Trophoblast cell (in vitro differentiated cells and primary cell): ENCODE measurements at regions not wholly inside any gene's neighbourhood (a gene's known extent, or its start where the extent isn't known, plus 50 kb on each side); places are given as distances from the start of the nearest gene placed in this dataset.

ENCODE experiments used
- DNase-seq, 2 donors: peaks; one replicate each; pipeline ENCODE4 v3.0.0-alpha.2; 2016
- H2AFZ ChIP-seq: 2 replicates; pipeline ENCODE4 v1.6.1; 2013; ENCODE audit warnings: low read length, moderate library complexity, mild to moderate bottlenecking; ENCODE audit not compliant: insufficient read depth, poor library complexity
- H2AK5ac ChIP-seq: 2 replicates; pipeline ENCODE4 v1.6.1; 2013; ENCODE audit warnings: mild to moderate bottlenecking, low read length
- H2BK120ac ChIP-seq: 2 replicates; pipeline ENCODE4 v1.6.1; 2013; ENCODE audit warnings: low read length, mild to moderate bottlenecking, moderate library complexity; ENCODE audit not compliant: insufficient read depth, poor library complexity
- H2BK12ac ChIP-seq: 2 replicates; pipeline ENCODE4 v1.6.1; 2013; ENCODE audit warnings: mild to moderate bottlenecking, low read length, moderate library complexity
- H2BK5ac ChIP-seq: 2 replicates; pipeline ENCODE4 v1.6.1; 2013; ENCODE audit warnings: low read length, low read depth, moderate library complexity, mild to moderate bottlenecking; ENCODE audit not compliant: poor library complexity
- H3K14ac ChIP-seq: 2 replicates; pipeline ENCODE4 v1.6.1; 2013; ENCODE audit warnings: mild to moderate bottlenecking, low read length
- H3K18ac ChIP-seq: 2 replicates; pipeline ENCODE4 v1.6.1; 2013; ENCODE audit warnings: mild to moderate bottlenecking, low read length
- H3K23ac ChIP-seq: 2 replicates; pipeline ENCODE4 v1.6.1; 2013; ENCODE audit warnings: low read length
- H3K27ac ChIP-seq: 2 replicates; pipeline ENCODE4 v1.5.1; 2013; ENCODE audit warnings: low read depth, mild to moderate bottlenecking, inconsistent platforms, low read length, moderate library complexity
- H3K27me3 ChIP-seq: 2 replicates; pipeline ENCODE4 v1.6.1; 2013; ENCODE audit warnings: inconsistent platforms, mild to moderate bottlenecking, low read length, moderate library complexity; ENCODE audit not compliant: insufficient read depth
- H3K36me3 ChIP-seq, 2 experiments: 1 replicate in 1 of 2; 2 replicates in 1 of 2; pipeline ENCODE4 v1.6.1; 2013; ENCODE audit warnings: low read length in 2 of 2, mild to moderate bottlenecking in 2 of 2, moderate library complexity in 1 of 2; ENCODE audit not compliant: insufficient read depth in 2 of 2, control insufficient read depth in 1 of 2
- H3K4ac ChIP-seq: 2 replicates; pipeline ENCODE4 v1.6.1; 2013; ENCODE audit warnings: low read depth, mild to moderate bottlenecking, low read length, moderate library complexity
- H3K4me1 ChIP-seq, 2 experiments: 1 replicate in 1 of 2; 2 replicates in 1 of 2; pipeline ENCODE4 v1.6.1; 2013; ENCODE audit warnings: low read length in 2 of 2, mild to moderate bottlenecking in 2 of 2, moderate library complexity in 1 of 2; ENCODE audit not compliant: insufficient read depth in 2 of 2, control insufficient read depth in 1 of 2
- H3K4me2 ChIP-seq: 2 replicates; pipeline ENCODE4 v1.6.1; 2013; ENCODE audit warnings: inconsistent platforms, mild to moderate bottlenecking, low read length, moderate library complexity
- H3K4me3 ChIP-seq: 2 replicates; pipeline ENCODE4 v1.5.1; 2013; ENCODE audit warnings: mild to moderate bottlenecking, low read depth, low read length, inconsistent platforms
- H3K79me1 ChIP-seq: one replicate; pipeline ENCODE4 v1.6.1; 2013; ENCODE audit warnings: low read length
- H3K79me2 ChIP-seq: 2 replicates; pipeline ENCODE4 v1.6.1; 2013; ENCODE audit warnings: low read length, mild to moderate bottlenecking; ENCODE audit not compliant: control insufficient read depth, insufficient read depth, poor library complexity
- H3K9ac ChIP-seq: 2 replicates; pipeline ENCODE4 v1.6.1; 2013; ENCODE audit warnings: mild to moderate bottlenecking, low read length
- H3K9me3 ChIP-seq: 2 replicates; pipeline ENCODE4 v1.6.1; 2013; ENCODE audit warnings: low read depth, mild to moderate bottlenecking, control low read depth, inconsistent platforms, low read length; ENCODE audit not compliant: insufficient read depth
- H4K12ac ChIP-seq: 2 replicates; pipeline ENCODE4 v1.6.1; 2013; ENCODE audit warnings: low read depth, mild to moderate bottlenecking, low read length, moderate library complexity
- H4K8ac ChIP-seq: 2 replicates; pipeline ENCODE4 v1.6.1; 2013; ENCODE audit warnings: low read depth, mild to moderate bottlenecking, low read length, moderate library complexity
- H4K91ac ChIP-seq: one replicate; pipeline ENCODE4 v1.6.1; 2013; ENCODE audit warnings: low read depth, mild to moderate bottlenecking, low read length, moderate library complexity
- WGBS: extraction: QIAGEN DNeasy Blood & Tissue Kit; methylation state at CpG from one replicate; pipeline ENCODE4 v1.1.7; 2013; ENCODE audit warnings: missing lambda C conversion rate; ENCODE audit not compliant: insufficient read length, insufficient coverage; ENCODE audit errors: extremely low coverage; 5-methylcytosine and 5-hydroxymethylcytosine counted together

- Histone ChIP-seq H2AK5ac (no peak overlapping the region), H2BK5ac (no peak overlapping the region), H3K79me2 (no peaks in the 10 kb centered on the region), H3K4me3 (no peak overlapping the region), H3K23ac (no peak overlapping the region), H3K36me3 (no peaks in the 10 kb centered on the region), H3K18ac (no peak overlapping the region), H2AFZ (no peak overlapping the region), H4K12ac (no peak overlapping the region), H4K8ac (no peak overlapping the region), H3K9me3 (peaks cover 5% of the 10 kb centered on the region), H3K4me2 (no peak overlapping the region), H3K27me3 (no peaks in the 10 kb centered on the region), H3K9ac (no peak overlapping the region), H3K79me1 (no peaks in the 10 kb centered on the region), H3K4me1 (no peaks in the 10 kb centered on the region), H4K91ac (no peak overlapping the region), H2BK12ac (no peak overlapping the region), H3K27ac (no peak overlapping the region), H2BK120ac (no peak overlapping the region), H3K4ac (no peak overlapping the region), H3K14ac (no peak overlapping the region)
- no CpG with 5 or more reads among the region's 1 CpG for WGBS
- no peak for DNase-seq
Observed at GRCh38 chr12:28905220-28905955, 243.7 kb upstream of the FAR2 start.

- Histone ChIP-seq H3K23ac (no peak overlapping the region), H3K4ac (no peak overlapping the region), H3K36me3 (no peaks in the 10 kb centered on the region), H3K18ac (no peak overlapping the region), H4K12ac (no peak overlapping the region), H4K91ac (no peak overlapping the region), H3K14ac (no peak overlapping the region), H3K4me2 (no peak overlapping the region), H3K27ac (no peak overlapping the region), H2BK120ac (no peak overlapping the region), H3K9me3 (peaks cover 3% of the 10 kb centered on the region), H3K9ac (no peak overlapping the region), H2AFZ (no peak overlapping the region), H3K4me3 (no peak overlapping the region), H2BK5ac (no peak overlapping the region), H3K27me3 (no peaks in the 10 kb centered on the region), H3K4me1 (no peaks in the 10 kb centered on the region), H3K79me2 (no peaks in the 10 kb centered on the region), H2BK12ac (no peak overlapping the region), H2AK5ac (no peak overlapping the region), H4K8ac (no peak overlapping the region), H3K79me1 (no peaks in the 10 kb centered on the region)
- WGBS, result no CpG with 5 or more reads among the region's 1 CpG
- no peak for DNase-seq
Observed at GRCh38 chr12:28908646-28909045, 240.4 kb upstream of the FAR2 start.

DNA sequence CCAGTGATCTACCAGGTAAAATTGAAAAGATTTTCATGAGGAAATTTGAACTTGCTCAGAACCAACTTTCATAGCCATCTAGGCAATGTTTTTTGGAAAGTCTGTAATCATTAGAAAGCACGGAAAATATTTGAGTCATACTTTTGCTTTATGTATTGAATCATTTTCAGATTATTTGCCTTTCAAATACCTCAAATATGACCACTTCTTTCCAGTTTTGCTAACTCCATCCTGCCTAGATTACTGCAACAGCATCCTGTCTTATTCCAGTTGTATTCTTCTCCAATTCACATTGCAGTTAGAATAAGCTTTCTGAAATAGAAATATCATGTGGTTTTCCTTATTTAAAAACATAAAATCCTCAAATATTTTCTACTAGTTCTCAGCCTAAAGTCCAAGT, 239.8 kb upstream of the FAR2 start:
- no peak overlapping the region for H2BK12ac ChIP-seq
- no peak overlapping the region for H3K4me3 ChIP-seq
- no peak overlapping the region for H2BK5ac ChIP-seq
- H3K27ac ChIP-seq, result no peak overlapping the region
- no peak overlapping the region for H4K8ac ChIP-seq
- H4K91ac ChIP-seq, result no peak overlapping the region
- H3K36me3 ChIP-seq, result no peaks in the 10 kb centered on the region
- no peaks in the 10 kb centered on the region for H3K4me1 ChIP-seq
- WGBS, result no CpG with 5 or more reads among the region's 1 CpG
- H4K12ac ChIP-seq, result no peak overlapping the region
- H3K9ac ChIP-seq, result no peak overlapping the region
- no peak overlapping the region for H2AK5ac ChIP-seq
- H3K4ac ChIP-seq, result no peak overlapping the region
- H3K23ac ChIP-seq, result no peak overlapping the region
- H3K79me1 ChIP-seq, result no peaks in the 10 kb centered on the region
- H3K4me2 ChIP-seq, result no peak overlapping the region
- DNase-seq, result no peak
- H2AFZ ChIP-seq, result no peak overlapping the region
- no peak overlapping the region for H3K18ac ChIP-seq
- H2BK120ac ChIP-seq, result no peak overlapping the region
- H3K14ac ChIP-seq, result no peak overlapping the region
- H3K79me2 ChIP-seq, result no peaks in the 10 kb centered on the region
- H3K9me3 ChIP-seq, result peaks cover 3% of the 10 kb centered on the region
- no peaks in the 10 kb centered on the region for H3K27me3 ChIP-seq

DNA sequence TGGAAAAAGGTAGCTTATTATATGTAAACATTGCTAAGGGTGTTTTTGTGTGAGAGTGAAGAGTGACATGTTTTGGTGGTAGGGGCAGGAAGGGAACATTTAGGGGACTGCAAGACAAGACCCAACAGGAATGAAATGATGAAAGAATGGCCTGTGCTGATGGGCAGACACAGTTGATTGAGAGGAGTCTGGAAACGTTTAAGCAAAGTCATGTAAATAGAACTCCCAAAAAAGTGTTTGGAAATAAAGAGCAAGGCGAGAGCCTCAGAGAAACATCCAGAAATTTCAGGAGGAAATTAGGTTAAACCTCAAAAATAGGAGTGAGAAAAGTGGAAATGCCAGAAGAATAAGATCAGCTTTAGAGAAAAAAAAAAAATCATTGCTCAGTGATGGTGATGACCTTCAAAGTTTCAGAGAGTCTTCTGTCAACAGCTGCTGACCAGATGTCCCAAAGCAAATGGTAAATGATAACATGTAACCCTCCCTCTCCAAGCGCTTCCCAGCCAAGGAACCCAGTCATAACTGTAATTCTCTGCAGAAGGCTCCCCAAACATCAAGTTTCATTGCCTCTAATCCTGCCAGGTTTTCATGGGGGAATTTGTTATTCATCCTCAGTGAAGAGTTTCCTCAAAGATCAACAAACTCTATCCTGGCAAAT, 223.2 kb upstream of the FAR2 start:
- Histone ChIP-seq H3K4me1 (no peaks in the 10 kb centered on the region), H4K8ac (no peak overlapping the region), H4K12ac (no peak overlapping the region), H3K27ac (no peak overlapping the region), H2AK5ac (no peak overlapping the region), H3K27me3 (no peaks in the 10 kb centered on the region), H3K9ac (no peak overlapping the region), H3K9me3 (no peaks in the 10 kb centered on the region), H3K14ac (no peak overlapping the region), H3K4ac (no peak overlapping the region), H2BK120ac (no peak overlapping the region), H3K23ac (no peak overlapping the region), H3K4me3 (no peak overlapping the region), H2BK12ac (no peak overlapping the region), H3K18ac (no peak overlapping the region), H3K36me3 (no peaks in the 10 kb centered on the region), H2BK5ac (no peak overlapping the region), H2AFZ (no peak overlapping the region), H3K79me1 (no peaks in the 10 kb centered on the region), H3K79me2 (no peaks in the 10 kb centered on the region), H4K91ac (no peak overlapping the region), H3K4me2 (no peak overlapping the region)
- no peak for DNase-seq
- WGBS, result no CpG with 5 or more reads among the region's 3 CpGs
